Keratinocyte (primary cell): ENCODE measurements at regions not wholly inside any gene's neighbourhood (a gene's known extent, or its start where the extent isn't known, plus 50 kb on each side); places are given as distances from the start of the nearest gene placed in this dataset.

Source experiments
- CTCF ChIP-seq, 3 experiments: IDR thresholded peaks in 1 of 3; conservative IDR thresholded peaks in 1 of 3; optimal IDR thresholded peaks in 1 of 3; 2 replicates in 2 of 3; 3 replicates in 1 of 3; pipeline versions ENCODE3 to v1.5.1; 2011; ENCODE audit warnings: low read length in 3 of 3, mild to moderate bottlenecking in 3 of 3, moderate library complexity in 2 of 3, control low read depth in 1 of 3, inconsistent platforms in 1 of 3; ENCODE audit not compliant: insufficient read depth in 2 of 3; ENCODE audit errors: extremely low read depth in 1 of 3
- EZH2 ChIP-seq: IDR thresholded peaks from one replicate; pipeline ENCODE4 v1.6.1; 2012; ENCODE audit warnings: inconsistent platforms, mild to moderate bottlenecking, low read length, moderate library complexity

GRCh38 chr2:145601361-145601925 lies 1081.5 kb upstream of the ZEB2 start:
- TF ChIP-seq CTCF (optimal IDR thresholded peaks at IDR 0.05 in 1 of 3, IDR thresholded peaks at IDR 0.05 in 1 of 3, conservative IDR thresholded peaks at IDR 0.05 in 1 of 3; ENCODE audit: extremely low read depth in 1 of 3, insufficient read depth in 2 of 3, low read length in 3 of 3) (no peak), EZH2 (no peak)
